SK-N-SH treated with all-trans-retinoic acid at 6 μM for 48 hours (cell line): ENCODE measurements at regions not wholly inside any gene's neighbourhood (a gene's known extent, or its start where the extent isn't known, plus 50 kb on each side); places are given as distances from the start of the nearest gene placed in this dataset.

Source experiments
- ATAC-seq: fragments of 200-7000 bp; cut with Tn5 transposase; 3 replicates; pipeline ENCODE4 v1.9.1; 2020; ENCODE audit warnings: mild to moderate bottlenecking, moderate library complexity
- ARNTL ChIP-seq: fragments of 450-650 bp; formaldehyde crosslinking; IDR thresholded peaks from 2 replicates; pipeline ENCODE4 v1.5.0; 2020; ENCODE audit warnings: low read depth, mild to moderate bottlenecking, moderate library complexity, borderline replicate concordance
- BACH2 ChIP-seq: fragments of 250-450 bp; sonication (Bioruptor Pico); IDR thresholded peaks from 2 replicates; pipeline ENCODE4 v1.9.0; 2021; ENCODE audit warnings: mild to moderate bottlenecking, borderline replicate concordance
- CSDC2 ChIP-seq: fragments of 250-450 bp; sonication (Bioruptor Pico); IDR thresholded peaks from 2 replicates; pipeline ENCODE4 v1.5.0; 2020; ENCODE audit warnings: mild to moderate bottlenecking, moderate library complexity
- ESRRG ChIP-seq: fragments of 250-450 bp; sonication (Bioruptor Pico); IDR thresholded peaks from 2 replicates; pipeline ENCODE4 v1.6.1; 2021; ENCODE audit warnings: mild to moderate bottlenecking
- GLIS3 ChIP-seq: fragments of 250-450 bp; sonication (Bioruptor Pico); IDR thresholded peaks from 2 replicates; pipeline ENCODE4 v1.5.0; 2020; ENCODE audit warnings: mild to moderate bottlenecking, moderate library complexity
- ISL1 ChIP-seq: fragments of 250-450 bp; sonication (Bioruptor Pico); IDR thresholded peaks from 2 replicates; pipeline ENCODE4 v2.1.2; 2022; ENCODE audit warnings: mild to moderate bottlenecking, moderate library complexity
- OSR1 ChIP-seq: fragments of 250-450 bp; sonication (Bioruptor Pico); IDR thresholded peaks from 2 replicates; pipeline ENCODE4 v1.8.0; 2022; ENCODE audit warnings: moderate library complexity, mild to moderate bottlenecking, inconsistent platforms
- PPARA ChIP-seq: fragments of 250-450 bp; sonication (Bioruptor Pico); IDR thresholded peaks from 2 replicates; pipeline ENCODE4 v1.5.0; 2020; ENCODE audit warnings: mild to moderate bottlenecking, borderline replicate concordance
- RARB ChIP-seq: fragments of 250-450 bp; sonication (Bioruptor Pico); IDR thresholded peaks from 2 replicates; pipeline ENCODE4 v1.8.0; 2021; ENCODE audit warnings: mild to moderate bottlenecking, moderate library complexity
- SNAI2 ChIP-seq: fragments of 250-450 bp; sonication (Bioruptor Pico); IDR thresholded peaks from 2 replicates; pipeline ENCODE4 v1.5.0; 2020; ENCODE audit warnings: mild to moderate bottlenecking, moderate library complexity
- TCF4 ChIP-seq: fragments of 250-450 bp; sonication (Bioruptor Pico); IDR thresholded peaks from 2 replicates; pipeline ENCODE4 v1.8.0; 2021; ENCODE audit warnings: mild to moderate bottlenecking, moderate library complexity, borderline replicate concordance
- TOX ChIP-seq: fragments of 250-450 bp; sonication (Bioruptor Pico); IDR thresholded peaks from 2 replicates; pipeline ENCODE4 v1.8.0; 2021; ENCODE audit warnings: mild to moderate bottlenecking, moderate library complexity, borderline replicate concordance
- ZC3H10 ChIP-seq: fragments of 250-450 bp; sonication (Bioruptor Pico); IDR thresholded peaks from 2 replicates; pipeline ENCODE4 v1.5.1; 2021; ENCODE audit warnings: mild to moderate bottlenecking, moderate library complexity
- ZFP3 ChIP-seq: fragments of 250-450 bp; sonication (Bioruptor Pico); IDR thresholded peaks from 2 replicates; pipeline ENCODE4 v1.5.0; 2020; ENCODE audit warnings: mild to moderate bottlenecking, moderate library complexity
- ZFP30 ChIP-seq: fragments of 450-650 bp; formaldehyde crosslinking; IDR thresholded peaks from 2 replicates; pipeline ENCODE4 v1.5.0; 2022; ENCODE audit warnings: mild to moderate bottlenecking, moderate library complexity
- ZNF565 ChIP-seq: fragments of 450-650 bp; formaldehyde crosslinking; conservative IDR thresholded peaks from 2 replicates; pipeline ENCODE4 v1.5.0; 2020; ENCODE audit warnings: low read depth, mild to moderate bottlenecking, moderate library complexity
- ZNF8 ChIP-seq: fragments of 450-650 bp; formaldehyde crosslinking; IDR thresholded peaks from 2 replicates; pipeline ENCODE4 v1.5.0; 2020; ENCODE audit warnings: mild to moderate bottlenecking, moderate library complexity
- TF ChIP-seq, protein P1 (sequence below): fragments of 250-450 bp; sonication (Bioruptor Pico); IDR thresholded peaks from 2 replicates; pipeline ENCODE4 v1.5.1; 2021; ENCODE audit warnings: mild to moderate bottlenecking, moderate library complexity
- TF ChIP-seq, protein P2 (sequence below): fragments of 250-450 bp; sonication (Bioruptor Pico); IDR thresholded peaks from 2 replicates; pipeline ENCODE4 v1.8.0; 2020; ENCODE audit warnings: mild to moderate bottlenecking, moderate library complexity, borderline replicate concordance
- TF ChIP-seq, protein P3 (sequence below): fragments of 250-450 bp; sonication (Bioruptor Pico); IDR thresholded peaks from 2 replicates; pipeline ENCODE4 v1.5.1; 2020; ENCODE audit warnings: low read depth, mild to moderate bottlenecking, moderate library complexity
- TF ChIP-seq, protein P4 (sequence below): fragments of 250-450 bp; sonication (Bioruptor Pico); IDR thresholded peaks from 2 replicates; pipeline ENCODE4 v1.8.0; 2021; ENCODE audit warnings: low read depth, mild to moderate bottlenecking, moderate library complexity, borderline replicate concordance
- TF ChIP-seq, protein P5 (sequence below): fragments of 250-450 bp; sonication (Bioruptor Pico); IDR thresholded peaks from 2 replicates; pipeline ENCODE4 v1.5.0; 2020; ENCODE audit warnings: mild to moderate bottlenecking, moderate library complexity

DNA sequence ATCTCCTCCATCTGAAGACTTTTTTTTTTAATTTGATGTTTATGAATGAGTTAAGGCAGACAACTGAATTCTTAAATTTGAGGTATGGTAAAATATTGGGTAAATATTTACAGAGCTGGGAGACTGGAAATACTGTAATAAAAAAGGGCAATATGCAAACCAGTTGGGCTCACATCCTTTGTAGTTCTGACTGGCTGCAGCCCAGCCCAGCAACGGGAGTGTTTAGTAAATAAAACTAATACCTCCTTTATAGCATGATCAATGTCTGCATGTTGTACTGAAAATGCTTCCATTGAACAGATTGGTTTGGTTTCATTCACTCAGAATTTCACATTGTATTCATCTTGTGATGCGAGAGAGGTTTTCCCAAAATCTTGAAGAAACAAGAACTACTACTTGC is 365.0 kb downstream of the DMRT2 start:
- no peak for ATAC-seq
- no peak for TF ChIP-seq ESRRG
- no peak for TF ChIP-seq RARB (CRISPR knock-in tag)
- no peak for TF ChIP-seq ZNF565 (CRISPR knock-in tag)
- TF ChIP-seq BACH2 = no peak
- TF ChIP-seq, protein P1, sequence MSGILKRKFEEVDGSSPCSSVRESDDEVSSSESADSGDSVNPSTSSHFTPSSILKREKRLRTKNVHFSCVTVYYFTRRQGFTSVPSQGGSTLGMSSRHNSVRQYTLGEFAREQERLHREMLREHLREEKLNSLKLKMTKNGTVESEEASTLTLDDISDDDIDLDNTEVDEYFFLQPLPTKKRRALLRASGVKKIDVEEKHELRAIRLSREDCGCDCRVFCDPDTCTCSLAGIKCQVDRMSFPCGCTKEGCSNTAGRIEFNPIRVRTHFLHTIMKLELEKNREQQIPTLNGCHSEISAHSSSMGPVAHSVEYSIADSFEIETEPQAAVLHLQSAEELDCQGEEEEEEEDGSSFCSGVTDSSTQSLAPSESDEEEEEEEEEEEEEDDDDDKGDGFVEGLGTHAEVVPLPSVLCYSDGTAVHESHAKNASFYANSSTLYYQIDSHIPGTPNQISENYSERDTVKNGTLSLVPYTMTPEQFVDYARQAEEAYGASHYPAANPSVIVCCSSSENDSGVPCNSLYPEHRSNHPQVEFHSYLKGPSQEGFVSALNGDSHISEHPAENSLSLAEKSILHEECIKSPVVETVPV (CRISPR knock-in tag) = no peak
- TF ChIP-seq, protein P2, sequence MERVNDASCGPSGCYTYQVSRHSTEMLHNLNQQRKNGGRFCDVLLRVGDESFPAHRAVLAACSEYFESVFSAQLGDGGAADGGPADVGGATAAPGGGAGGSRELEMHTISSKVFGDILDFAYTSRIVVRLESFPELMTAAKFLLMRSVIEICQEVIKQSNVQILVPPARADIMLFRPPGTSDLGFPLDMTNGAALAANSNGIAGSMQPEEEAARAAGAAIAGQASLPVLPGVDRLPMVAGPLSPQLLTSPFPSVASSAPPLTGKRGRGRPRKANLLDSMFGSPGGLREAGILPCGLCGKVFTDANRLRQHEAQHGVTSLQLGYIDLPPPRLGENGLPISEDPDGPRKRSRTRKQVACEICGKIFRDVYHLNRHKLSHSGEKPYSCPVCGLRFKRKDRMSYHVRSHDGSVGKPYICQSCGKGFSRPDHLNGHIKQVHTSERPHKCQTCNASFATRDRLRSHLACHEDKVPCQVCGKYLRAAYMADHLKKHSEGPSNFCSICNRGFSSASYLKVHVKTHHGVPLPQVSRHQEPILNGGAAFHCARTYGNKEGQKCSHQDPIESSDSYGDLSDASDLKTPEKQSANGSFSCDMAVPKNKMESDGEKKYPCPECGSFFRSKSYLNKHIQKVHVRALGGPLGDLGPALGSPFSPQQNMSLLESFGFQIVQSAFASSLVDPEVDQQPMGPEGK (CRISPR knock-in tag) = no peak
- TF ChIP-seq TOX = no peak
- TF ChIP-seq CSDC2 (CRISPR knock-in tag) = no peak
- no peak for TF ChIP-seq ZNF8
- no peak for TF ChIP-seq SNAI2 (CRISPR knock-in tag)
- TF ChIP-seq ZC3H10 (CRISPR knock-in tag) = no peak
- TF ChIP-seq, protein P3, sequence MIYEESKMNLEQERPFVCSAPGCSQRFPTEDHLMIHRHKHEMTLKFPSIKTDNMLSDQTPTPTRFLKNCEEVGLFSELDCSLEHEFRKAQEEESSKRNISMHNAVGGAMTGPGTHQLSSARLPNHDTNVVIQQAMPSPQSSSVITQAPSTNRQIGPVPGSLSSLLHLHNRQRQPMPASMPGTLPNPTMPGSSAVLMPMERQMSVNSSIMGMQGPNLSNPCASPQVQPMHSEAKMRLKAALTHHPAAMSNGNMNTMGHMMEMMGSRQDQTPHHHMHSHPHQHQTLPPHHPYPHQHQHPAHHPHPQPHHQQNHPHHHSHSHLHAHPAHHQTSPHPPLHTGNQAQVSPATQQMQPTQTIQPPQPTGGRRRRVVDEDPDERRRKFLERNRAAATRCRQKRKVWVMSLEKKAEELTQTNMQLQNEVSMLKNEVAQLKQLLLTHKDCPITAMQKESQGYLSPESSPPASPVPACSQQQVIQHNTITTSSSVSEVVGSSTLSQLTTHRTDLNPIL (CRISPR knock-in tag) = no peak

DNA sequence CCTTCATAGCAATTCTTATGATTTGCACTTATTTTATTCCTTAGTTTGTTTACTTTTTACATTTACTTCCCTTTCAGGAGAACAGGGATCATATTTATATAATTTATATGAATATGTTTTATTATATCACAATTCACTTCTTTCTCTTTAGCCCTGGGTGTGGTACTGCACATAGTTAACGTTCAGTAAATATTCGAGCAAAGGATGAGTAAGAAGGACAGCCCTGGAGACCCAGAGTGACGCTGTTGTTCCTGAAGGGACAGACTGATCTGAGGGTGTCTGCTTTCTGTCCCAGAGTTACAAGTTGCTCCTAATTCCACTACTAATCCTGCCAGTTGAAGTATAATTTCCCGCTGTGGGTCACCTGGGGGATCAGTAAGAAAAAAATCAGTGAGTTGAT is 366.1 kb downstream of the DMRT2 start:
- no peak for ATAC-seq
- no peak for TF ChIP-seq ZNF565 (CRISPR knock-in tag)
- no peak for TF ChIP-seq OSR1
- TF ChIP-seq GLIS3 (CRISPR knock-in tag) = no peak
- TF ChIP-seq TOX = no peak
- TF ChIP-seq SNAI2 (CRISPR knock-in tag) = no peak
- no peak for TF ChIP-seq ZFP30 (CRISPR knock-in tag)
- TF ChIP-seq ARNTL = no peak
- TF ChIP-seq, protein P2 (CRISPR knock-in tag) = no peak
- no peak for TF ChIP-seq ZFP3 (CRISPR knock-in tag)
- TF ChIP-seq RARB (CRISPR knock-in tag) = no peak
- TF ChIP-seq ISL1 (CRISPR knock-in tag) = no peak
- TF ChIP-seq ZNF8 = no peak
- no peak for TF ChIP-seq TCF4 (CRISPR knock-in tag)
- TF ChIP-seq, all 23 proteins: peak for 0

DNA sequence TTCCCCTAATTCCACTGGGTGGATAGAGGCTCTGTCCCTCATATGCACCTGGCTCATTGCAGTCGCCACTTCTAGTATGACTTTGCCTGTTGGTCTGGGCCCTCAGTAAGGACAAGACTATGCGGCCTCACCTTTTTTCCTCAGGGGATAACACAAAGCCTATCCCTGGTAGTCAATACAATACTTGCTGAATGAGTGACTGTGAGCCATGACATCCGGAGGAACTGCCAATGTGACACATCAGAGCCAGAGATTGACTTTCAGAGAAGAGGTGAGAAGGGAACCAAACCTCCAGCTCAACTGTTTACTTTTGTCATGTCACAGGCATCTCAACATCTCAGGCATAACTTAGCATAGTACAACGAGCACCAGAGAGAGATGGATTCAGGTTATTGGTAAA is 371.3 kb downstream of the DMRT2 start:
- no peak for ATAC-seq
- no peak for TF ChIP-seq ZNF565 (CRISPR knock-in tag)
- TF ChIP-seq ZNF8 = no peak
- TF ChIP-seq TCF4 (CRISPR knock-in tag) = no peak
- no peak for TF ChIP-seq RARB (CRISPR knock-in tag)
- no peak for TF ChIP-seq BACH2
- TF ChIP-seq GLIS3 (CRISPR knock-in tag) = no peak
- TF ChIP-seq ESRRG = no peak
- no peak for TF ChIP-seq PPARA (CRISPR knock-in tag)
- no peak for TF ChIP-seq ISL1 (CRISPR knock-in tag)
- TF ChIP-seq, protein P3 (CRISPR knock-in tag) = no peak
- no peak for TF ChIP-seq ZC3H10 (CRISPR knock-in tag)
- TF ChIP-seq, protein P4, sequence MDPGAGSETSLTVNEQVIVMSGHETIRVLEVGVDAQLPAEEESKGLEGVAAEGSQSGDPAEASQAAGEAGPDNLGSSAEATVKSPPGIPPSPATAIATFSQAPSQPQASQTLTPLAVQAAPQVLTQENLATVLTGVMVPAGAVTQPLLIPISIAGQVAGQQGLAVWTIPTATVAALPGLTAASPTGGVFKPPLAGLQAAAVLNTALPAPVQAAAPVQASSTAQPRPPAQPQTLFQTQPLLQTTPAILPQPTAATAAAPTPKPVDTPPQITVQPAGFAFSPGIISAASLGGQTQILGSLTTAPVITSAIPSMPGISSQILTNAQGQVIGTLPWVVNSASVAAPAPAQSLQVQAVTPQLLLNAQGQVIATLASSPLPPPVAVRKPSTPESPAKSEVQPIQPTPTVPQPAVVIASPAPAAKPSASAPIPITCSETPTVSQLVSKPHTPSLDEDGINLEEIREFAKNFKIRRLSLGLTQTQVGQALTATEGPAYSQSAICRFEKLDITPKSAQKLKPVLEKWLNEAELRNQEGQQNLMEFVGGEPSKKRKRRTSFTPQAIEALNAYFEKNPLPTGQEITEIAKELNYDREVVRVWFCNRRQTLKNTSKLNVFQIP (CRISPR knock-in tag) = no peak
- TF ChIP-seq ZFP30 (CRISPR knock-in tag) = no peak
- TF ChIP-seq, protein P5, sequence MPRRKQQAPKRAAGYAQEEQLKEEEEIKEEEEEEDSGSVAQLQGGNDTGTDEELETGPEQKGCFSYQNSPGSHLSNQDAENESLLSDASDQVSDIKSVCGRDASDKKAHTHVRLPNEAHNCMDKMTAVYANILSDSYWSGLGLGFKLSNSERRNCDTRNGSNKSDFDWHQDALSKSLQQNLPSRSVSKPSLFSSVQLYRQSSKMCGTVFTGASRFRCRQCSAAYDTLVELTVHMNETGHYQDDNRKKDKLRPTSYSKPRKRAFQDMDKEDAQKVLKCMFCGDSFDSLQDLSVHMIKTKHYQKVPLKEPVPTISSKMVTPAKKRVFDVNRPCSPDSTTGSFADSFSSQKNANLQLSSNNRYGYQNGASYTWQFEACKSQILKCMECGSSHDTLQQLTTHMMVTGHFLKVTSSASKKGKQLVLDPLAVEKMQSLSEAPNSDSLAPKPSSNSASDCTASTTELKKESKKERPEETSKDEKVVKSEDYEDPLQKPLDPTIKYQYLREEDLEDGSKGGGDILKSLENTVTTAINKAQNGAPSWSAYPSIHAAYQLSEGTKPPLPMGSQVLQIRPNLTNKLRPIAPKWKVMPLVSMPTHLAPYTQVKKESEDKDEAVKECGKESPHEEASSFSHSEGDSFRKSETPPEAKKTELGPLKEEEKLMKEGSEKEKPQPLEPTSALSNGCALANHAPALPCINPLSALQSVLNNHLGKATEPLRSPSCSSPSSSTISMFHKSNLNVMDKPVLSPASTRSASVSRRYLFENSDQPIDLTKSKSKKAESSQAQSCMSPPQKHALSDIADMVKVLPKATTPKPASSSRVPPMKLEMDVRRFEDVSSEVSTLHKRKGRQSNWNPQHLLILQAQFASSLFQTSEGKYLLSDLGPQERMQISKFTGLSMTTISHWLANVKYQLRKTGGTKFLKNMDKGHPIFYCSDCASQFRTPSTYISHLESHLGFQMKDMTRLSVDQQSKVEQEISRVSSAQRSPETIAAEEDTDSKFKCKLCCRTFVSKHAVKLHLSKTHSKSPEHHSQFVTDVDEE (CRISPR knock-in tag) = no peak
- TF ChIP-seq, protein P2 (CRISPR knock-in tag) = no peak
